HCT116 (cell line): ENCODE measurements at regions not wholly inside any gene's neighbourhood (a gene's known extent, or its start where the extent isn't known, plus 50 kb on each side); places are given as distances from the start of the nearest gene placed in this dataset.

Experiments
- ATAC-seq: fragments of 200-7000 bp; cut with Tn5 transposase; 2 replicates; pipeline ENCODE4 v1.9.1; 2020; ENCODE audit warnings: mild to moderate bottlenecking, moderate library complexity
- BruUV-seq: library from RNA; stranded (reverse); fragments of 400-500 nt; replicated peaks from 2 replicates; lab custom pipeline; 2021; lab: Mats Ljungman, UMichigan
- CTCF ChIA-PET: fragments of 300-600 bp; sonication (Branson Sonifier 250); formaldehyde crosslinking; loops from one replicate; lab custom pipeline; 2021; ENCODE audit warnings: antibody characterized with exemption; lab: Charles Lee
- POLR2A ChIA-PET: fragments of 300-600, 350-600 bp; sonication (Branson Sonifier 250); formaldehyde crosslinking; loops from one replicate; lab custom pipeline; 2021; ENCODE audit warnings: antibody characterized with exemption; lab: Charles Lee
- RAD21 ChIA-PET, 2 experiments: fragments of 300-600 bp; sonication (Branson Sonifier 250); formaldehyde crosslinking; loops; one replicate each; lab custom pipeline; 2023; ENCODE audit warnings: low total read pairs in 2 of 2; ENCODE audit not compliant: uncharacterized antibody in 2 of 2, unreplicated experiment in 2 of 2, low non-redundant PET in 1 of 2; lab: Charles Lee
- DNase-seq: peaks from one replicate; pipeline ENCODE4 v3.0.0-alpha.2; 2010; ENCODE audit warnings: low read depth, low spot score
- H2AFZ ChIP-seq: fragments of 200-600 bp; shearing (Covaris generic), sonication (generic); 2 replicates; pipeline ENCODE4 v1.6.1; 2017; ENCODE audit warnings: low read depth, mixed run types, mixed read lengths, antibody characterized with exemption, low read length; ENCODE audit not compliant: poor library complexity, severe bottlenecking
- H3K27ac ChIP-seq: 2 replicates; pipeline ENCODE4 v1.5.1; 2012; ENCODE audit warnings: low read depth, low read length
- H3K27me3 ChIP-seq: fragments of 200-600 bp; sonication (generic); 2 replicates; pipeline ENCODE4 v1.6.1; 2016; ENCODE audit warnings: mixed run types, low read length, mixed read lengths; ENCODE audit not compliant: insufficient read depth
- H3K36me3 ChIP-seq, 2 experiments: fragments of 200-500 bp in 1 of 2; fragments of 200-600 bp in 1 of 2; sonication (Bioruptor generic) in 1 of 2; sonication (generic) in 1 of 2; 2 replicates each; pipeline versions ENCODE4 v1.5.1 to v1.6.1; 2014 to 2016; ENCODE audit warnings: low read length in 2 of 2, inconsistent platforms in 1 of 2, mixed read lengths in 1 of 2, mixed run types in 1 of 2; ENCODE audit not compliant: insufficient read depth in 2 of 2, control insufficient read depth in 1 of 2
- H3K4me1 ChIP-seq, 2 experiments: fragments of 200-600 bp in 1 of 2; sonication (generic) in 1 of 2; 2 replicates each; pipeline versions ENCODE4 v1.5.1 to v1.6.1; 2012 to 2017; ENCODE audit warnings: low read length in 2 of 2, inconsistent platforms in 1 of 2, mild to moderate bottlenecking in 1 of 2, mixed read lengths in 1 of 2, mixed run types in 1 of 2, moderate library complexity in 1 of 2; ENCODE audit not compliant: insufficient read depth in 2 of 2, control insufficient read depth in 1 of 2
- H3K4me2 ChIP-seq: fragments of 200-600 bp; sonication (generic); 2 replicates; pipeline ENCODE4 v1.6.1; 2017; ENCODE audit warnings: mixed run types, low read length, mixed read lengths
- H3K4me3 ChIP-seq, 2 experiments: fragments of 200-600 bp in 1 of 2; sonication (generic) in 1 of 2; replicated peaks in 1 of 2; 2 replicates each; pipeline ENCODE4 v1.5.1; 2011 to 2016; ENCODE audit warnings: low read length in 2 of 2, control low read depth in 1 of 2, low read depth in 1 of 2, mild to moderate bottlenecking in 1 of 2, mixed read lengths in 1 of 2, mixed run types in 1 of 2
- H3K79me2 ChIP-seq: fragments of 200-600 bp; sonication (generic); 2 replicates; pipeline ENCODE4 v1.6.1; 2017; ENCODE audit warnings: mild to moderate bottlenecking, mixed run types, low read length, moderate library complexity, mixed read lengths; ENCODE audit not compliant: insufficient read depth
- H3K9ac ChIP-seq: fragments of 200-600 bp; sonication (generic); 2 replicates; pipeline ENCODE4 v1.6.1; 2016; ENCODE audit warnings: low read length, mixed read lengths
- H3K9me2 ChIP-seq: fragments of 200-600 bp; sonication (generic), shearing (Covaris generic); 2 replicates; pipeline ENCODE4 v1.6.1; 2017; ENCODE audit warnings: mixed run types, mild to moderate bottlenecking, moderate library complexity; ENCODE audit not compliant: insufficient read depth
- H3K9me3 ChIP-seq, 2 experiments: fragments of 200-500 bp in 1 of 2; fragments of 200-600 bp in 1 of 2; sonication (Bioruptor generic) in 1 of 2; sonication (generic) in 1 of 2; 2 replicates each; pipeline ENCODE4 v1.6.1; 2014 to 2017; ENCODE audit warnings: low read length in 2 of 2, mixed read lengths in 2 of 2, inconsistent platforms in 1 of 2, low read depth in 1 of 2, mild to moderate bottlenecking in 1 of 2, mixed run types in 1 of 2, moderate library complexity in 1 of 2; ENCODE audit not compliant: control insufficient read depth in 1 of 2, insufficient read depth in 1 of 2
- H4K20me1 ChIP-seq: fragments of 200-600 bp; sonication (generic), shearing (Covaris generic); 2 replicates; pipeline ENCODE4 v1.6.1; 2017; ENCODE audit warnings: mixed run types, mild to moderate bottlenecking, moderate library complexity; ENCODE audit not compliant: insufficient read depth
- CBX3 ChIP-seq: IDR thresholded peaks from 2 replicates; pipeline ENCODE4 v1.6.1; 2012; ENCODE audit warnings: low read depth
- CEBPB ChIP-seq: IDR thresholded peaks from 2 replicates; pipeline ENCODE4 v1.6.1; 2012; ENCODE audit warnings: low read depth
- EGR1 ChIP-seq: IDR thresholded peaks from 2 replicates; pipeline ENCODE4 v1.6.1; 2012; ENCODE audit warnings: low read depth
- ELF1 ChIP-seq: IDR thresholded peaks from 2 replicates; pipeline ENCODE4 v1.6.1; 2012; ENCODE audit warnings: low read depth, borderline replicate concordance
- EZH2 ChIP-seq: fragments of 200-600 bp; sonication (generic); IDR thresholded peaks from 2 replicates; pipeline ENCODE4 v1.6.1; 2017; ENCODE audit warnings: antibody characterized with exemption, mixed run types
- EZH2phosphoT487 ChIP-seq: fragments of 200-600 bp; IDR thresholded peaks from 2 replicates; pipeline ENCODE4 v1.6.1; 2018; ENCODE audit warnings: antibody characterized with exemption, borderline replicate concordance
- FOSL1 ChIP-seq: IDR thresholded peaks from 2 replicates; pipeline ENCODE4 v1.6.1; 2012; ENCODE audit warnings: low read depth
- JUND ChIP-seq: IDR thresholded peaks from 2 replicates; pipeline ENCODE4 v1.6.1; 2012
- POLR2A ChIP-seq: IDR thresholded peaks from 2 replicates; pipeline ENCODE4 v1.7.0; 2011; ENCODE audit warnings: borderline replicate concordance; ENCODE audit not compliant: insufficient read depth, insufficient read length; ENCODE audit errors: extremely low read depth
- POLR2AphosphoS5 ChIP-seq: IDR thresholded peaks from 2 replicates; pipeline ENCODE4 v1.6.1; 2011; ENCODE audit warnings: mild to moderate bottlenecking, low read depth, low read length, moderate library complexity
- SIN3A ChIP-seq: IDR thresholded peaks from 2 replicates; pipeline ENCODE4 v1.6.1; 2012; ENCODE audit warnings: low read depth
- SRF ChIP-seq: IDR thresholded peaks from 2 replicates; pipeline ENCODE4 v1.6.1; 2012; ENCODE audit warnings: low read depth
- YY1 ChIP-seq: IDR thresholded peaks from 2 replicates; pipeline ENCODE4 v1.6.1; 2011; ENCODE audit warnings: low read length, low read depth, moderate library complexity, mild to moderate bottlenecking; ENCODE audit not compliant: insufficient replicate concordance; ENCODE audit errors: extremely low read depth
- ZFX ChIP-seq: fragments of 450-650 bp; IDR thresholded peaks from 2 replicates; pipeline ENCODE4 v1.6.1; 2017
- ZNF274 ChIP-seq: fragments of 200-500 bp; sonication (Bioruptor generic); IDR thresholded peaks from 2 replicates; pipeline ENCODE4 v1.6.1; 2014; ENCODE audit warnings: mild to moderate bottlenecking, low read depth, low read length, inconsistent platforms
- intact Hi-C: fragments of 100-400 bp; cut with micrococcal nuclease; formaldehyde crosslinking; loops from 2 replicates; pipeline ENCODE4 v1.10.0; 2022
- TF ChIP-seq, protein P1 (sequence below): IDR thresholded peaks from 2 replicates; pipeline ENCODE4 v1.6.1; 2012
- TF ChIP-seq, protein P2 (sequence below), 3 experiments: fragments of 200-600 bp in 1 of 3; sonication (generic) in 1 of 3; IDR thresholded peaks in 2 of 3; conservative IDR thresholded peaks in 1 of 3; 2 replicates each; pipeline ENCODE4 v1.5.1; 2012 to 2017; ENCODE audit warnings: low read depth in 2 of 3, low read length in 2 of 3, antibody characterized with exemption in 1 of 3, borderline replicate concordance in 1 of 3, control low read depth in 1 of 3, mild to moderate bottlenecking in 1 of 3, mixed read lengths in 1 of 3, mixed run types in 1 of 3, moderate library complexity in 1 of 3; ENCODE audit not compliant: insufficient read depth in 1 of 3
- TF ChIP-seq, protein P3 (sequence below): IDR thresholded peaks from 2 replicates; pipeline ENCODE4 v1.6.1; 2012
- TF ChIP-seq, protein P4 (sequence below): IDR thresholded peaks from 2 replicates; pipeline ENCODE4 v1.6.1; 2012; ENCODE audit warnings: low read depth
- TF ChIP-seq, protein P5 (sequence below): IDR thresholded peaks from 2 replicates; pipeline ENCODE4 v1.6.1; 2011; ENCODE audit warnings: mild to moderate bottlenecking, low read length, moderate library complexity; ENCODE audit not compliant: insufficient replicate concordance; ENCODE audit errors: extremely low read depth

- DNase-seq: no peak
- Histone ChIP-seq H3K4me1 (no peaks in the 10 kb centered on the region), H3K4me3 (no peak overlapping the region), H3K9me2 (no peaks in the 10 kb centered on the region), H3K9ac (no peak overlapping the region), H3K27me3 (no peaks in the 10 kb centered on the region), H4K20me1 (no peaks in the 10 kb centered on the region), H3K79me2 (no peaks in the 10 kb centered on the region), H3K9me3 (no peaks in the 10 kb centered on the region), H3K4me2 (no peak overlapping the region), H2AFZ (peak overlapping the region; percentile 45), H3K27ac (no peak overlapping the region), H3K36me3 (no peaks in the 10 kb centered on the region)
- BruUV-seq: no TSS peak
- TF ChIP-seq EGR1 (no peak), CBX3 (no peak), YY1 (no peak), CEBPB (no peak), POLR2A (no peak), JUND (no peak), SRF (no peak), EZH2 (no peak), ZNF274 (no peak), EZH2phosphoT487 (no peak), ELF1 (no peak), SIN3A (no peak), ZFX (no peak), FOSL1 (no peak), POLR2AphosphoS5 (no peak)
- TF ChIP-seq, protein P1, sequence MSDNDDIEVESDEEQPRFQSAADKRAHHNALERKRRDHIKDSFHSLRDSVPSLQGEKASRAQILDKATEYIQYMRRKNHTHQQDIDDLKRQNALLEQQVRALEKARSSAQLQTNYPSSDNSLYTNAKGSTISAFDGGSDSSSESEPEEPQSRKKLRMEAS: no peak
- TF ChIP-seq, protein P2, sequence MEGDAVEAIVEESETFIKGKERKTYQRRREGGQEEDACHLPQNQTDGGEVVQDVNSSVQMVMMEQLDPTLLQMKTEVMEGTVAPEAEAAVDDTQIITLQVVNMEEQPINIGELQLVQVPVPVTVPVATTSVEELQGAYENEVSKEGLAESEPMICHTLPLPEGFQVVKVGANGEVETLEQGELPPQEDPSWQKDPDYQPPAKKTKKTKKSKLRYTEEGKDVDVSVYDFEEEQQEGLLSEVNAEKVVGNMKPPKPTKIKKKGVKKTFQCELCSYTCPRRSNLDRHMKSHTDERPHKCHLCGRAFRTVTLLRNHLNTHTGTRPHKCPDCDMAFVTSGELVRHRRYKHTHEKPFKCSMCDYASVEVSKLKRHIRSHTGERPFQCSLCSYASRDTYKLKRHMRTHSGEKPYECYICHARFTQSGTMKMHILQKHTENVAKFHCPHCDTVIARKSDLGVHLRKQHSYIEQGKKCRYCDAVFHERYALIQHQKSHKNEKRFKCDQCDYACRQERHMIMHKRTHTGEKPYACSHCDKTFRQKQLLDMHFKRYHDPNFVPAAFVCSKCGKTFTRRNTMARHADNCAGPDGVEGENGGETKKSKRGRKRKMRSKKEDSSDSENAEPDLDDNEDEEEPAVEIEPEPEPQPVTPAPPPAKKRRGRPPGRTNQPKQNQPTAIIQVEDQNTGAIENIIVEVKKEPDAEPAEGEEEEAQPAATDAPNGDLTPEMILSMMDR (IDR thresholded peaks at IDR 0.05 in 2 of 3, conservative IDR thresholded peaks at IDR 0.05 in 1 of 3; ENCODE audit: borderline replicate concordance in 1 of 3, insufficient read depth in 1 of 3, low read depth in 2 of 3, low read length in 2 of 3): no peak
- TF ChIP-seq, protein P3, sequence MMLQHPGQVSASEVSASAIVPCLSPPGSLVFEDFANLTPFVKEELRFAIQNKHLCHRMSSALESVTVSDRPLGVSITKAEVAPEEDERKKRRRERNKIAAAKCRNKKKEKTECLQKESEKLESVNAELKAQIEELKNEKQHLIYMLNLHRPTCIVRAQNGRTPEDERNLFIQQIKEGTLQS: no peak
- TF ChIP-seq, protein P4, sequence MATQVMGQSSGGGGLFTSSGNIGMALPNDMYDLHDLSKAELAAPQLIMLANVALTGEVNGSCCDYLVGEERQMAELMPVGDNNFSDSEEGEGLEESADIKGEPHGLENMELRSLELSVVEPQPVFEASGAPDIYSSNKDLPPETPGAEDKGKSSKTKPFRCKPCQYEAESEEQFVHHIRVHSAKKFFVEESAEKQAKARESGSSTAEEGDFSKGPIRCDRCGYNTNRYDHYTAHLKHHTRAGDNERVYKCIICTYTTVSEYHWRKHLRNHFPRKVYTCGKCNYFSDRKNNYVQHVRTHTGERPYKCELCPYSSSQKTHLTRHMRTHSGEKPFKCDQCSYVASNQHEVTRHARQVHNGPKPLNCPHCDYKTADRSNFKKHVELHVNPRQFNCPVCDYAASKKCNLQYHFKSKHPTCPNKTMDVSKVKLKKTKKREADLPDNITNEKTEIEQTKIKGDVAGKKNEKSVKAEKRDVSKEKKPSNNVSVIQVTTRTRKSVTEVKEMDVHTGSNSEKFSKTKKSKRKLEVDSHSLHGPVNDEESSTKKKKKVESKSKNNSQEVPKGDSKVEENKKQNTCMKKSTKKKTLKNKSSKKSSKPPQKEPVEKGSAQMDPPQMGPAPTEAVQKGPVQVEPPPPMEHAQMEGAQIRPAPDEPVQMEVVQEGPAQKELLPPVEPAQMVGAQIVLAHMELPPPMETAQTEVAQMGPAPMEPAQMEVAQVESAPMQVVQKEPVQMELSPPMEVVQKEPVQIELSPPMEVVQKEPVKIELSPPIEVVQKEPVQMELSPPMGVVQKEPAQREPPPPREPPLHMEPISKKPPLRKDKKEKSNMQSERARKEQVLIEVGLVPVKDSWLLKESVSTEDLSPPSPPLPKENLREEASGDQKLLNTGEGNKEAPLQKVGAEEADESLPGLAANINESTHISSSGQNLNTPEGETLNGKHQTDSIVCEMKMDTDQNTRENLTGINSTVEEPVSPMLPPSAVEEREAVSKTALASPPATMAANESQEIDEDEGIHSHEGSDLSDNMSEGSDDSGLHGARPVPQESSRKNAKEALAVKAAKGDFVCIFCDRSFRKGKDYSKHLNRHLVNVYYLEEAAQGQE: no peak
- TF ChIP-seq, protein P5, sequence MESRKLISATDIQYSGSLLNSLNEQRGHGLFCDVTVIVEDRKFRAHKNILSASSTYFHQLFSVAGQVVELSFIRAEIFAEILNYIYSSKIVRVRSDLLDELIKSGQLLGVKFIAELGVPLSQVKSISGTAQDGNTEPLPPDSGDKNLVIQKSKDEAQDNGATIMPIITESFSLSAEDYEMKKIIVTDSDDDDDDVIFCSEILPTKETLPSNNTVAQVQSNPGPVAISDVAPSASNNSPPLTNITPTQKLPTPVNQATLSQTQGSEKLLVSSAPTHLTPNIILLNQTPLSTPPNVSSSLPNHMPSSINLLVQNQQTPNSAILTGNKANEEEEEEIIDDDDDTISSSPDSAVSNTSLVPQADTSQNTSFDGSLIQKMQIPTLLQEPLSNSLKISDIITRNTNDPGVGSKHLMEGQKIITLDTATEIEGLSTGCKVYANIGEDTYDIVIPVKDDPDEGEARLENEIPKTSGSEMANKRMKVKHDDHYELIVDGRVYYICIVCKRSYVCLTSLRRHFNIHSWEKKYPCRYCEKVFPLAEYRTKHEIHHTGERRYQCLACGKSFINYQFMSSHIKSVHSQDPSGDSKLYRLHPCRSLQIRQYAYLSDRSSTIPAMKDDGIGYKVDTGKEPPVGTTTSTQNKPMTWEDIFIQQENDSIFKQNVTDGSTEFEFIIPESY: no peak
- RAD21 ChIA-PET: no interaction called here
- POLR2A ChIA-PET: no interaction called here
- no peak for ATAC-seq
- CTCF ChIA-PET: no interaction called here
- intact Hi-C loops: no loop called here
Observed at GRCh38 chr4:130985371-130985770, 1889.4 kb downstream of the C4orf33 start.
